ENCODE measurements at regions not wholly inside any gene's neighbourhood (a gene's known extent, or its start where the extent isn't known, plus 50 kb on each side); places are given as distances from the start of the nearest gene placed in this dataset.

DNA sequence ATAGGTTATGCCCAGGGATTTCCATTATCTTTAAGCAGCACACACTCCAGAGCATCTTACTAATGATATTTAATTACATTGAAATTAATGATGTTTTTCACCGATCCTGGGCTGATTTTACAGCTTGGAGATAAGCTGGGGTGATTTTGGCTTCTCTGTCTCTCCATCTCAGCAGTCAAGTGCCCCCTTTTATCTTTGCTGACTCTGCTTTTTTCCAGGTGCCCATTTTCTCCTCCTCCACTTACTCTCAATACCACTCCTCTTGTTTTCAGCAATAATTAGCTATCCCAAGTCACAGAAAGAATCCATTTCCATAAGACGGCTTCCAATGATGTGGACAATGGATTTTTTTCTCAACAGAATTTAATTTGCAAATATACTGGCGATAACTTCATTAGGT lies 266.7 kb downstream of the GBA3 start:
- Histone ChIP-seq H3K4me3 (no peak overlapping the region), H3K4me1 (no peaks in the 10 kb centered on the region), H3K27me3 (no peaks in the 10 kb centered on the region), H3K9me3 (no peaks in the 10 kb centered on the region), H3K36me3 (no peaks in the 10 kb centered on the region), H3K27ac (no peak overlapping the region)
- intact Hi-C loops (cut with DNase I): no loop called here
- TF ChIP-seq, protein P1, sequence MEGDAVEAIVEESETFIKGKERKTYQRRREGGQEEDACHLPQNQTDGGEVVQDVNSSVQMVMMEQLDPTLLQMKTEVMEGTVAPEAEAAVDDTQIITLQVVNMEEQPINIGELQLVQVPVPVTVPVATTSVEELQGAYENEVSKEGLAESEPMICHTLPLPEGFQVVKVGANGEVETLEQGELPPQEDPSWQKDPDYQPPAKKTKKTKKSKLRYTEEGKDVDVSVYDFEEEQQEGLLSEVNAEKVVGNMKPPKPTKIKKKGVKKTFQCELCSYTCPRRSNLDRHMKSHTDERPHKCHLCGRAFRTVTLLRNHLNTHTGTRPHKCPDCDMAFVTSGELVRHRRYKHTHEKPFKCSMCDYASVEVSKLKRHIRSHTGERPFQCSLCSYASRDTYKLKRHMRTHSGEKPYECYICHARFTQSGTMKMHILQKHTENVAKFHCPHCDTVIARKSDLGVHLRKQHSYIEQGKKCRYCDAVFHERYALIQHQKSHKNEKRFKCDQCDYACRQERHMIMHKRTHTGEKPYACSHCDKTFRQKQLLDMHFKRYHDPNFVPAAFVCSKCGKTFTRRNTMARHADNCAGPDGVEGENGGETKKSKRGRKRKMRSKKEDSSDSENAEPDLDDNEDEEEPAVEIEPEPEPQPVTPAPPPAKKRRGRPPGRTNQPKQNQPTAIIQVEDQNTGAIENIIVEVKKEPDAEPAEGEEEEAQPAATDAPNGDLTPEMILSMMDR (IDR thresholded peaks at IDR 0.05): no peak
- DNase-seq (ENCODE audit: low spot score in 2 of 2): no peak

DNA sequence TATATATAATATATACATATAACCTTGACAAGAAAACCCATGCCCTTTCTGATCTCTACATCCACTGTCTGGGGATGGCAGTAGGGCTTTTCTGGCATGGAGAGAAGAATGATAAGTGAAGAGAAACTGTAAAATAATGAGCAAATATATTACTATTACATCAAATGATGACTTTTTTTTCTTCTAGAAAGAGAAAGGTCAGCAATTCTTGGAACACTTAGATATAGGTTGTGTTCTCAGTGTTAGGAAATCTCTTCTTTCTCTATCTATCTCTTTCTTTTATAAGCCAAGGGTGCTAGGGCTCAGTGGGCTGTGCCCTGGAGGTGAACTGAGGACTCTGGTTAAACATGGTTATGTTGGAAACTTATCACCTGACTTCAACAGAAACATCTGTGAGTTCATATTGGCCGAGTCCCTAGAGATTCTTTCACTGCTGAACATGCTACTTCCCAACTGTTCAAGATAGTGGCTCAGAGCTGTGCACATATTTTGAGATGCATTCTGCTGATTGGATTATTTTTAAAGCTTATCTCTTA lies 265.1 kb downstream of the GBA3 start:
- Histone ChIP-seq H3K36me3 (no peaks in the 10 kb centered on the region), H3K27ac (no peak overlapping the region), H3K4me3 (no peak overlapping the region), H3K9me3 (no peaks in the 10 kb centered on the region), H3K4me1 (no peaks in the 10 kb centered on the region), H3K27me3 (no peaks in the 10 kb centered on the region)
- DNase-seq (ENCODE audit: low spot score in 2 of 2): no peak
- TF ChIP-seq, protein P1 (IDR thresholded peaks at IDR 0.05): no peak
- intact Hi-C loops (cut with DNase I): no loop called here

DNA sequence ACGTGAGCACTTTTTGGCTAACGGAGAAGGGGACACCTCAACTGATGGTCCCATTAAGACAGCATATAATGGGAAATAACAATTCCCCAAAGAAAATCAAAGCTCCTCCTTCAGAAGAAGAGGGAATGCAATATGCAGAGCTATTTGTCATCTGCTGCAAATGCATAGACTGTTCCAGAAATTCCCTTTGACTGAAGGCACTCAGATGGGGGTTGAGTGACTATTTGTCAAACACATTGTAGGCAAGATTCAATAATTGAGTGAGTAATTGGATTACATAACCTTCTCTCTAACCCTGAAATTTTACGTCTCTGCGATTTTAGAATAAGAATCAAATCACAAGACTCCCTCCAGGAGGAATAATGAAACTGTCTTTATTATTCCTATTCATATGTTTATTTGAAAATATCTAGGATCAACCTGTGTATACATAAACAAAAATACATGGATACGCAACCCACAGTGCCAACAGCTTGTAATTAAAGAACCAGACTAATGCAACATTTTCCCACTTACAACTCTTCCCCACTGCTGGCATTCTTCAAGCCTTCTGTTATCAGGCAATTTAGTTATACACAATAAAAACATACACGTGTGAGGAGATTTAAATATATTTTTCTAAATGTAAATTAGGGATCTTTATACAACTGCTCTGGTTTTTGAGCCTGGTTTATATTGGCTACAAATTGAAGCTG lies 256.6 kb downstream of the GBA3 start:
- intact Hi-C loops (cut with DNase I): no loop called here
- H3K27ac ChIP-seq: no peak overlapping the region
- no peaks in the 10 kb centered on the region for H3K4me1 ChIP-seq
- TF ChIP-seq, protein P1 (IDR thresholded peaks at IDR 0.05): no peak
- H3K9me3 ChIP-seq: no peaks in the 10 kb centered on the region
- no peaks in the 10 kb centered on the region for H3K36me3 ChIP-seq
- H3K27me3 ChIP-seq: no peaks in the 10 kb centered on the region
- no peak for DNase-seq (ENCODE audit: low spot score in 2 of 2)
- no peak overlapping the region for H3K4me3 ChIP-seq

DNA sequence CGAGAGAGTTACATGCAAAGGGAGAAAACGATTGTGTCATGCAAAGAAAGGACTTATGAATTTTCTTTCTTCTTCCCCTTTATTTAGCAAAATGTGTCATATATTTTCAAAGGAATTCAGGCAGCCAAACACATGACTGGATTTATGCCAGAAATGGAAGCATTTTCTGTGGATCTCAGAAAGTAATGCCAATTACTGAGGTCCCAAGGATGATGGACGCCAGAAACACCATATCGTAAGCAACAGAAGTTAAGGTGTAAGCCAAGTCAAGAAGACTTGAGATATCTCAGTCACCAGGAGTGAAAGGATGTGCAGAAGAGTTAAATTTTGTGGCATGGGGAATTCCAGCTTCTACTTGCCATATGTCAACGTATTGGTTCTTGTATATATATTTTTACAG lies 255.1 kb downstream of the GBA3 start:
- DNase-seq (ENCODE audit: low spot score in 2 of 2): no peak
- TF ChIP-seq, protein P1 (IDR thresholded peaks at IDR 0.05): no peak
- H3K4me1 ChIP-seq: no peaks in the 10 kb centered on the region
- intact Hi-C loops (cut with DNase I): no loop called here
- H3K9me3 ChIP-seq: no peaks in the 10 kb centered on the region
- no peaks in the 10 kb centered on the region for H3K36me3 ChIP-seq
- no peaks in the 10 kb centered on the region for H3K27me3 ChIP-seq
- no peak overlapping the region for H3K27ac ChIP-seq
- no peak overlapping the region for H3K4me3 ChIP-seq

DNA sequence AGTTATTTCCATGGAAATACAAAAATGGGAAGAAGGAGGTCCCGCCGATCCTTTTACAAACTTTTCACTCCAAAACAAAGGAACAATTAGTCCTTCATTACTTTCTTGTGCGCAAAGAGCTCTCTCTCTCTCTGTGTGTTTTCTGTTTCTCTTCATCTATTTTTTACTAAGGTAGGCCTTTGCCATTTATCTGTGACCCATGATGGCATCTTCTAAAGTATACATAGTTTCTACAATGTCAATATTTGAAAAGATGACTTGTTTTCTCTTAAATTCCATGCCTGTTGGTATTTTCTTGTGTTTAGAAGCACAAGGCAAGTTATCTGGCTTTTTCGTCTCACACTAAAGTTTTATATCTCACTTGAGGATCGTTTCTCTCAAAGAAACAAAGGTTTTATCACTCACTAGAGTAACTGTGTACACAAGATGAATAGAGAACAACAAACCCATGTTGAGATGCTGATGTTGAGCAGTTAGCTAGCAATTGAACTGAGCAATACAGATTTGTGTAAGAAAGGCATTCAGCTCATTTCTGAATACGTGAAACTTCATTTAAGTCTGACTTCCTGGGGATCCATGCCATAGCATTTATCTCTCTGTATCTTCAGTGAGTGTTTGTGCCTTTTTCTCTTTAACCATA lies 250.3 kb downstream of the GBA3 start:
- TF ChIP-seq, protein P1 (IDR thresholded peaks at IDR 0.05): no peak
- intact Hi-C loops (cut with DNase I): no loop called here

More for the DNA sequence above, 250.3 kb downstream of the GBA3 start:
- Histone ChIP-seq H3K27ac (no peak overlapping the region), H3K27me3 (no peaks in the 10 kb centered on the region), H3K36me3 (no peaks in the 10 kb centered on the region), H3K4me3 (no peak overlapping the region), H3K9me3 (no peaks in the 10 kb centered on the region), H3K4me1 (no peaks in the 10 kb centered on the region)
- DNase-seq (ENCODE audit: low spot score in 2 of 2): no peak
